Activated naive CD8-positive, alpha-beta T cell treated with anti-CD3 and anti-CD28 coated beads for 36 hours (primary cell): ENCODE measurements at regions not wholly inside any gene's neighbourhood (a gene's known extent, or its start where the extent isn't known, plus 50 kb on each side); places are given as distances from the start of the nearest gene placed in this dataset.
"Not testable (repeated sequence)": the region's sequence is repeated elsewhere in the genome, so short reads cannot be mapped to it uniquely, and the experiment has no call there.

Experiments used
- DNase-seq: peaks from one replicate; pipeline ENCODE4 v3.0.0; 2021
- H3K27ac Mint-ChIP-seq: one replicate; pipeline ENCODE4 v1.8.0; 2022; ENCODE audit warnings: mild to moderate bottlenecking, moderate library complexity, mixed read lengths
- H3K27me3 Mint-ChIP-seq: one replicate; pipeline ENCODE4 v1.8.0; 2022; ENCODE audit warnings: mild to moderate bottlenecking, mixed read lengths
- H3K36me3 Mint-ChIP-seq: one replicate; pipeline ENCODE4 v1.8.0; 2021; ENCODE audit warnings: mild to moderate bottlenecking, mixed read lengths
- H3K4me1 Mint-ChIP-seq: one replicate; pipeline ENCODE4 v1.8.0; 2021; ENCODE audit warnings: mixed read lengths
- H3K4me3 Mint-ChIP-seq: one replicate; pipeline ENCODE4 v1.8.0; 2022; ENCODE audit warnings: mild to moderate bottlenecking, moderate library complexity, mixed read lengths
- H3K9me3 Mint-ChIP-seq: one replicate; pipeline ENCODE4 v1.8.0; 2022; ENCODE audit warnings: mixed read lengths

- no peak overlapping the region for H3K27ac Mint-ChIP-seq
- no peak overlapping the region for H3K4me3 Mint-ChIP-seq
- H3K36me3 Mint-ChIP-seq = no peaks in the 10 kb centered on the region
- peaks cover 5% of the 10 kb centered on the region for H3K9me3 Mint-ChIP-seq
- no peaks in the 10 kb centered on the region for H3K27me3 Mint-ChIP-seq
- H3K4me1 Mint-ChIP-seq = no peaks in the 10 kb centered on the region
- no peak for DNase-seq
Observed at GRCh38 chr13:61927648-61928047, 512.0 kb upstream of the PCDH20 start.

- H3K4me1 Mint-ChIP-seq = no peaks in the 10 kb centered on the region
- H3K4me3 Mint-ChIP-seq = no peak overlapping the region
- H3K36me3 Mint-ChIP-seq = no peaks in the 10 kb centered on the region
- no peaks in the 10 kb centered on the region for H3K27me3 Mint-ChIP-seq
- peaks cover 7% of the 10 kb centered on the region for H3K9me3 Mint-ChIP-seq
- DNase-seq = no peak
- H3K27ac Mint-ChIP-seq = no peak overlapping the region
Observed at GRCh38 chr13:61918841-61919240, 503.2 kb upstream of the PCDH20 start.

DNA sequence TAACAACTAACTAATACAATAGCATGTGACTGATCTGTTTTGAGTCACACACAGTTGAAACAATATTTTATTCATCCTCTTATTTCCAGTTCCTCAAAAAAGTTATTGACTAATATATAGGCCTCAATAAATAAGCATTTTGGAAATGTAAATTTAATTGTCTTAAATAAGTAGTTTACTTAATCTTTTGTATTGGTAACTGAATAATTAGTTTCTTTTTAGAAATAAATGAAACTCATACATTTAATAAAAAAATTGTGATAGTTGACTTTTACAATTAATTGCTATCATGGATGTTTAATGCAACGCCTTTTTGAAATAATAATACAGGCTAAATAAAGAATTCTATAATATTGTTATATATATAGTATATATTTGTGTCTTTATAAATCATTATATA lies 500.8 kb upstream of the PCDH20 start:
- Mint-ChIP-seq H3K9me3 (peaks cover under 1% of the 10 kb centered on the region), H3K27ac (no peak overlapping the region), H3K4me1 (no peaks in the 10 kb centered on the region), H3K4me3 (no peak overlapping the region), H3K27me3 (no peaks in the 10 kb centered on the region), H3K36me3 (no peaks in the 10 kb centered on the region)
- no peak for DNase-seq

GRCh38 chr13:61913183-61913582 lies 497.5 kb upstream of the PCDH20 start:
- H3K27ac Mint-ChIP-seq = no peak overlapping the region

DNA sequence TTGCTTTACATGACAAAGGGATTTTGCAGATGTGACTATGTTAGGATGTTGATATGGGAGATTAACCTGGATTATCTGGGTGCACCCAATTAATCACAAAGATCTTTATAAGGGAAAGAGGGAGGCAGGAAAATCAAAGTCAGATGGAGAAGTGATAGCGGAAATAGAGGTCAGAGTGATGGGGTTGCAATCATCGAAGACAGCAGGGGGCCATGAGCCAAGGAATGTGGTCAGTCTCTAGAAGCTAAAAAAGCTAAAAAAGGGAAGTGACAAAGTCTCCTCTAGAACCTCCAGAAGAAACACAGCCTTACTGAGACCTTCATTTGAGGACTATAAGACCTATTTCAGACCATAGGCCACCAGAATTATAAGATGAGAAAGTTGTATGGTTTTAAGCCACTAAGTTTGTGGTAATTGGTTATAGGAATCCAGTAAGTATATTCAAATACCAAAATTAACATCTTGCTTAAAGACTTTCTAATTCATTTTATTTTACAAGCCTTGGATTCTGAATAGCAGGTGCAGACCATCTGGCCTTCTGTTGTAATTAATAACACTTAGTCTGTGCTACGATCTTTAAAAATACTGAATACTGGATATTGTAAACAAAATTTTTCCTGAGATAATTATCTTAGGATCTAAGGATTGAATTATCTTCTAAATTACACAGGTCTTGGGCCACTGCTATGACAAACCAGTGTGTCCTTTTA lies 493.4 kb upstream of the PCDH20 start:
- H3K9me3 Mint-ChIP-seq = no peaks in the 10 kb centered on the region
- no peaks in the 10 kb centered on the region for H3K4me1 Mint-ChIP-seq
- no peak overlapping the region for H3K27ac Mint-ChIP-seq
- DNase-seq = no peak
- no peak overlapping the region for H3K4me3 Mint-ChIP-seq
- no peaks in the 10 kb centered on the region for H3K27me3 Mint-ChIP-seq
- H3K36me3 Mint-ChIP-seq = no peaks in the 10 kb centered on the region

More at GRCh38 chr13:61913183-61913582, 497.5 kb upstream of the PCDH20 start:
- no peaks in the 10 kb centered on the region for H3K9me3 Mint-ChIP-seq
- H3K36me3 Mint-ChIP-seq = no peaks in the 10 kb centered on the region
- H3K4me3 Mint-ChIP-seq = no peak overlapping the region
- H3K27me3 Mint-ChIP-seq = no peaks in the 10 kb centered on the region
- no peaks in the 10 kb centered on the region for H3K4me1 Mint-ChIP-seq
- no peak for DNase-seq

DNA sequence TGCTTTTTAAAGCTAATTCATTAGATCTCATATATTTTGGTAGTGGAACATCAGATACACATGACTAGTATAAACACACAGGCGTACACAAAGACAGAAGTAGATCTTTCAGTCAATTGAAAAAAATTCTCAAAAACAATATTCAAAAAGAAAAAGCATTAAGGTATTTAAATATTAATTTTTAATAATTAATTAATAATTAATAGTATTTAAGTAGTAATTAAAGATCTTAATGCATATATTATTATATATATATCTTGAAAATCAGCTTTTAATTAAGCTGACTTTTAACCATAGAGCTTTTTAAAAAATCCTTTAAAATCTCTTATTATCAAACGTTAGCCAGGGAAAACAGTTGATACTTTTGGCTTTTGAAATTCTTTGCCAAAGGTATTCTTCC lies 489.4 kb upstream of the PCDH20 start:
- no peaks in the 10 kb centered on the region for H3K36me3 Mint-ChIP-seq
- DNase-seq = no peak
- peaks cover 2% of the 10 kb centered on the region for H3K9me3 Mint-ChIP-seq
- no peaks in the 10 kb centered on the region for H3K27me3 Mint-ChIP-seq
- H3K4me1 Mint-ChIP-seq = no peaks in the 10 kb centered on the region
- H3K4me3 Mint-ChIP-seq = no peak overlapping the region
- H3K27ac Mint-ChIP-seq = no peak overlapping the region

DNA sequence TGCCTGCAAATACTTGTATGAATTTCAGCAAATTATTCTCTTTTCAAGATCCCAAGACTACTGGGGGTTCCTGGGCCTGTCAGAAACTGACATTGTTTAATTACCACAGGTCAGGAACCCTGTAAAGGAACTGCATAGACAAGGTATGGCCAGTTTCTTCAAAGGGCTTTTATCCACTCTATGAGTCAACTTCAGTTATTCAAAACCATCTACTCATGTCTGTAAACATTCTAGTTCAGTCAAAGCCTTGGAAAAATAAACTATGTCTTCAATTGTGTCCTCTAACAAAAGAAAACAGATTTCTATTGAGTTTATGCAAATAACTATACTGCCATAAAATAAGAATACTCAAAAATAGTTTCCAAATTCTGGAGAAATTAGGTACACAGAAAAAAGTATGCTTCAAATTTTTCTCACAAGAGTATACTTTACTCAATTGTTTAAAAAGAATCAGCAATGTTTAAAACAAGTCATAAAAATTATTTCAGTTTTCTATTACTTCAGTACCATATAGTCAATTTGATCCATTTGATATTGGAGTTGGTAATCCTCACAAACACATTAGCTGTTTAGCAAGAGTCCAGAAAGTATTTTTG lies 486.4 kb upstream of the PCDH20 start:
- Mint-ChIP-seq H3K27ac (no peak overlapping the region), H3K4me1 (no peaks in the 10 kb centered on the region), H3K9me3 (peaks cover 2% of the 10 kb centered on the region), H3K4me3 (no peak overlapping the region), H3K27me3 (no peaks in the 10 kb centered on the region), H3K36me3 (no peaks in the 10 kb centered on the region)
- no peak for DNase-seq

GRCh38 chr13:61900033-61900432 lies 484.4 kb upstream of the PCDH20 start:
- Mint-ChIP-seq H3K27me3 (no peaks in the 10 kb centered on the region), H3K36me3 (no peaks in the 10 kb centered on the region), H3K27ac (no peak overlapping the region), H3K4me3 (no peak overlapping the region), H3K9me3 (peaks cover 2% of the 10 kb centered on the region), H3K4me1 (no peaks in the 10 kb centered on the region)
- DNase-seq = no peak

DNA sequence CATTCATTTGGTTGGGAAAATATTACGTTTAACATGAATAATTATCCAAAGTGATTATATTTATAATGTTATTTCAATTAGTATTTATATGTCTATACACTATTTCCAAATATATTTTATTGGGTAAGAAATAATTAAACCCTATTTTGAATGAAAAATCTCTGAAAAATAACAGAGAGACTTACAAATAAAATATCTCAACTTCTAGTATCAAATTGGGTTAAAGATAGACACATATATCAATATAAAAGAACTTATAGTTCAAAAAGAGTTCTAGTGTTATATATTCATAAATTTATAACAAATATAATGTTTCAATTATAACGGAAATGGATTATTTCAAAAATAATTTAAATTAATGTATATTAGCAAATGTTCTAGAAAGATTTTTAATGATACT lies 482.6 kb upstream of the PCDH20 start:
- no peak overlapping the region for H3K27ac Mint-ChIP-seq
- no peak for DNase-seq
- peaks cover 5% of the 10 kb centered on the region for H3K9me3 Mint-ChIP-seq
- H3K4me3 Mint-ChIP-seq = no peak overlapping the region
- no peaks in the 10 kb centered on the region for H3K27me3 Mint-ChIP-seq
- no peaks in the 10 kb centered on the region for H3K4me1 Mint-ChIP-seq
- H3K36me3 Mint-ChIP-seq = no peaks in the 10 kb centered on the region

DNA sequence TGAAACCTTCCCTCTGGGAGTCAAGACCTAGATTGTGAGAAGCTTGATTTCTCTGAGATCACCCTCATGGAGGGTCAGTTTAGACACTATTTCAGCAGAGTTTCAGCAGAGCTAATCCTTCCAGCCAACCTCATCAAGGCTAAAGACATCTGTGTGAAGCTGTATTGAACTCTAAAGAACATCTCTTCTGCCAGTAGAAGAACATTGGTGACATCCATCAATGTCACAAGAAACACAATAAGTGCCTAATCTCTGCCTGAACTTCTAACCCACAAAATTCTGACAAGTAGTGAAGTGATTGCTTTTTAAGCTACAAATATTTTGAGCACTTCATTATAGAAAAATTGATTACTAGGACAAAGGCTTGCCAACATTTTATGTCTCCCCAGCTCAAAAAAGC lies 475.8 kb upstream of the PCDH20 start:
- H3K27me3 Mint-ChIP-seq = no peaks in the 10 kb centered on the region
- no peaks in the 10 kb centered on the region for H3K4me1 Mint-ChIP-seq
- no peak overlapping the region for H3K27ac Mint-ChIP-seq

DNA sequence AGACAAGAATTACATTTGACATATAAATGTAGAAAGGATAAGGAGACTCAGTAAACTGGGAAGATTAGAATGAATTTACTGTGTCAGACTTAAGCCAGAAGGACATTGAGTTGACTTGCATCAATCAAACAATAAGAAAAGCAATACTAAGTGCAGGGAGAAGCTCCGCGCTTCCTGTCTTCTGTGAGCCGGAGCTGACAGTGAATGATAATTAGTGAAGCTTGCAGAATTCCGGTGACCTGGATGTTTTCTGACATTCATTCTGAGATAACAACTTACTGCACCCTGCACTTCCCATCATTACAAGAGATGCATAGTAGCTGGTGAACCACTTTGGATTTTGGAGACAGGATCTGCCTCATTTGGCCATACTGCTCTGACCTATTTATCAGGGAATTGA lies 469.2 kb upstream of the PCDH20 start:
- DNase-seq = no peak
- Mint-ChIP-seq H3K27me3 (no peaks in the 10 kb centered on the region), H3K27ac (no peak overlapping the region), H3K36me3 (no peaks in the 10 kb centered on the region), H3K4me3 (no peak overlapping the region), H3K9me3 (peaks cover 2% of the 10 kb centered on the region), H3K4me1 (no peaks in the 10 kb centered on the region)

More for the DNA sequence above, 475.8 kb upstream of the PCDH20 start:
- Mint-ChIP-seq H3K9me3 (peaks cover 3% of the 10 kb centered on the region), H3K36me3 (no peaks in the 10 kb centered on the region), H3K4me3 (no peak overlapping the region)
- DNase-seq = no peak

- Mint-ChIP-seq H3K4me3 (no peak overlapping the region), H3K9me3 (peaks cover 6% of the 10 kb centered on the region), H3K27me3 (no peaks in the 10 kb centered on the region), H3K27ac (no peak overlapping the region), H3K4me1 (no peaks in the 10 kb centered on the region), H3K36me3 (no peaks in the 10 kb centered on the region)
- DNase-seq = no peak
Observed at GRCh38 chr13:61880578-61881283, 465.1 kb upstream of the PCDH20 start.

DNA sequence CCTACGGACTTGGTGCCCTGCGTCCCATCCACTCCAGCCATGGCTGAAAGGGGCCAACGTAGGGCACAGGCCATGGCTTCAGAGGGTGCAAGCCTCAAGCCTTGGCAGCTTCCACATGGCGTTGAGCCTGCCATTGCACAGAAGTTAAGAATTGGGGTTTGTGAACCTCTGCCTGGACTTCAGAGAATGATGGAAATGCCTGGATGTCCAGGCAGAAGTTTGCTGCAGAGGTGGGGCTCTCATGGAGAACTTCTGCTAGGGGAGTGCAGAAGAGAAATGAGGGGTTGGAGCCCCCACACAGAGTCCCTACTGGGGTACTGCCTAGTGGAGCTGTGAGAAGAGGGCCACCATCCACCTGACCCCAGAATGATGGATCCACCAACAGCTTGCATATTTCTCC lies 462.9 kb upstream of the PCDH20 start:
- H3K27me3 Mint-ChIP-seq, H3K27ac Mint-ChIP-seq, DNase-seq, H3K4me3 Mint-ChIP-seq, H3K4me1 Mint-ChIP-seq, H3K36me3 Mint-ChIP-seq: not testable (repeated sequence)
- H3K9me3 Mint-ChIP-seq = peaks cover 12% of the 10 kb centered on the region

DNA sequence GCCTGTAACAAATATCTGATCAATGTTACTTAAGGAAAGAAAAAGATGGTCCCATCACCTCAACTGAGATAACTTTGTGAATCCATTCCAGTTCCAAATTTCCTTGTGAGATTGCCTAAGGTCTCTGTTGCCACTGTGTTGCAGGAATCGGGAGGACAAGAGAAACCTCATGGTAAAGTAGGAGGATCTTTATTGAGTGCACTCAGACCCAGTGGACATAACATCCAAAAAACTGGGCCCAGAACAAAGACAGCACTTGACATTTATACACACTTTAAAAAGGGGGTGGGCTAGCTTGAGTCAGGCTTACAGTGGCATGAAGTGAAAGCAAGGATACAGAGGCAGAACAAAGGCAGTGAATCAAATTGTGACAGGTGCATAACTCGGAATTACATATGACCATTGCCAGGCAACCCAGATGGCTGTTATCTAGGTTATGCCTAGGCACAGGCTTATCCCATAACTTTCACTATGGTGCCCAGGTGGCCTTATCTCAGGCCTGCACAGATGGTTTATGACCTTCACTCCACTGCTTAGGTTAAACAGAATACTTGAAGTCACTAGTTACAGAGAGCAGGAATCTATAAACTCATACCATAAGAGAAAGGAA lies 459.4 kb upstream of the PCDH20 start:
- Mint-ChIP-seq H3K9me3 (peaks cover 10% of the 10 kb centered on the region), H3K4me3 (no peak overlapping the region), H3K27ac (no peak overlapping the region), H3K27me3 (no peaks in the 10 kb centered on the region), H3K36me3 (no peaks in the 10 kb centered on the region), H3K4me1 (no peaks in the 10 kb centered on the region)
- no peak for DNase-seq

DNA sequence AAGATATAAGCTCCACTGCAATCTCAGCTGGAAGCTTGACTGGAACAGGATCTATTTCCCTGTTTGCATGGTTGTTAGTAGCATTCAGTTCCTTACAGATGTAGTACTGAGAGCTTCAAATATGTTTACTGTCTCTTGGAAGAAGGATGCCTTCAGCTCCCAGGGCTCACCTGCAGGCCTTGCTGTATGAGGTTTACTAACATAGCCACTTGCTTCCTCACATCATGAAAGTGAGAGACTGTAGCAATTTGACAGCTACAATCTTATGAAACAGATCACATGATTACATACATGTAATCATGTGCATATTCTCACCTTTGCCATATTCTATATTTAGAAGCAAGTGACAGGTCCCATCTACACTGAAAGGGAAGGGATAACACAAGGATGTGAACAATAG lies 458.1 kb upstream of the PCDH20 start:
- Mint-ChIP-seq H3K4me1 (no peaks in the 10 kb centered on the region), H3K36me3 (no peaks in the 10 kb centered on the region), H3K27me3 (no peaks in the 10 kb centered on the region), H3K27ac (no peak overlapping the region), H3K4me3 (no peak overlapping the region), H3K9me3 (peaks cover 10% of the 10 kb centered on the region)
- no peak for DNase-seq
